ENCODE measurements at regions not wholly inside any gene's neighbourhood (a gene's known extent, or its start where the extent isn't known, plus 50 kb on each side); places are given as distances from the start of the nearest gene placed in this dataset.

- TF ChIP-seq CTCF (IDR thresholded peaks at IDR 0.05; ENCODE audit: insufficient read depth, low read length, poor library complexity, severe bottlenecking) (no peak), EZH2phosphoT487 (conservative IDR thresholded peaks at IDR 0.05; ENCODE audit: low read length) (no peak)
These were observed 333.5 kb upstream of the EPHA6 start for GRCh38 chr3:96480881-96481280.

Data from SU-DHL-6 (cell line).